OCI-LY3 (cell line): ENCODE measurements at regions not wholly inside any gene's neighbourhood (a gene's known extent, or its start where the extent isn't known, plus 50 kb on each side); places are given as distances from the start of the nearest gene placed in this dataset.
"Not testable (repeated sequence)": the region's sequence is repeated elsewhere in the genome, so short reads cannot be mapped to it uniquely, and the experiment has no call there.

ENCODE experiments used
- H2AFZ ChIP-seq: fragments of 200-600, 300-600 bp; shearing (Covaris generic); 2 replicates; pipeline ENCODE4 v1.6.0; 2014; ENCODE audit warnings: antibody characterized with exemption, low read depth, low read length
- H3K27ac ChIP-seq: fragments of 200-600, 300-600 bp; sonication (generic); 2 replicates; pipeline ENCODE4 v1.5.1; 2014; ENCODE audit warnings: mild to moderate bottlenecking, low read length, moderate library complexity, mixed read lengths
- H3K27me3 ChIP-seq: fragments of 200-600, 300-600 bp; sonication (generic); 2 replicates; pipeline ENCODE4 v1.6.1; 2014; ENCODE audit warnings: low read depth, low read length, mixed read lengths
- H3K36me3 ChIP-seq: fragments of 200-600, 300-600 bp; sonication (generic); replicated peaks from 2 replicates; pipeline ENCODE3; 2014; ENCODE audit warnings: low read depth, low read length, mixed read lengths
- H3K4me1 ChIP-seq: fragments of 300-600, 200-600 bp; sonication (generic); 2 replicates; pipeline ENCODE4 v1.6.1; 2014; ENCODE audit warnings: low read length, mixed read lengths
- H3K4me2 ChIP-seq: fragments of 200-600, 300-600 bp; sonication (generic); 2 replicates; pipeline ENCODE4 v1.6.1; 2014; ENCODE audit warnings: low read length, mixed read lengths
- H3K4me3 ChIP-seq: fragments of 300-600, 200-600 bp; sonication (generic); 2 replicates; pipeline ENCODE4 v1.5.1; 2014; ENCODE audit warnings: antibody characterized with exemption, mild to moderate bottlenecking, low read length, moderate library complexity
- H3K79me2 ChIP-seq: fragments of 300-600, 200-600 bp; shearing (Covaris generic); 2 replicates; pipeline ENCODE4 v1.6.1; 2014; ENCODE audit warnings: mild to moderate bottlenecking, low read length, mixed read lengths
- H3K9ac ChIP-seq: fragments of 300-600, 200-600 bp; shearing (Covaris generic); 2 replicates; pipeline ENCODE4 v1.6.0; 2014; ENCODE audit warnings: mild to moderate bottlenecking, low read length, moderate library complexity
- H3K9me3 ChIP-seq: fragments of 200-600, 300-600 bp; shearing (Covaris generic); 2 replicates; pipeline ENCODE4 v1.6.1; 2014; ENCODE audit warnings: low read length, mixed read lengths; ENCODE audit not compliant: insufficient read depth
- H4K20me1 ChIP-seq: fragments of 200-600, 300-600 bp; sonication (generic); 2 replicates; pipeline ENCODE4 v1.6.1; 2016; ENCODE audit warnings: low read length, mixed read lengths; ENCODE audit not compliant: insufficient read depth
- CTCF ChIP-seq: fragments of 200-600, 300-600 bp; sonication (generic); IDR thresholded peaks from 2 replicates; pipeline ENCODE4 v1.5.1; 2014; ENCODE audit warnings: antibody characterized with exemption, low read length, low read depth
- EZH2phosphoT487 ChIP-seq: fragments of 200-600 bp; shearing (Covaris generic); IDR thresholded peaks from 2 replicates; pipeline ENCODE4 v1.6.1; 2018; ENCODE audit warnings: antibody characterized with exemption, mixed run types, low read depth

- Histone ChIP-seq H3K9ac (no peak overlapping the region), H3K4me3 (no peak overlapping the region), H3K36me3 (no peaks in the 10 kb centered on the region), H2AFZ (no peak overlapping the region), H3K4me1 (peaks cover 7% of the 10 kb centered on the region; the same call in 1 of the 2 replicates), H4K20me1 (no peaks in the 10 kb centered on the region), H3K9me3 (no peaks in the 10 kb centered on the region), H3K4me2 (no peak overlapping the region), H3K27ac (no peak overlapping the region), H3K79me2 (no peaks in the 10 kb centered on the region), H3K27me3 (peaks cover 39% of the 10 kb centered on the region)
- TF ChIP-seq CTCF = no peak
- TF ChIP-seq EZH2phosphoT487 = no peak
Observed at GRCh38 chr15:69561071-69561784, 108.6 kb downstream of the RPLP1 start.

GRCh38 chr15:69562116-69562515 is 109.5 kb downstream of the RPLP1 start:
- H3K79me2 ChIP-seq = no peaks in the 10 kb centered on the region
- peaks cover 39% of the 10 kb centered on the region for H3K27me3 ChIP-seq
- no peak overlapping the region for H3K4me2 ChIP-seq
- peaks cover 7% of the 10 kb centered on the region; the same call in 1 of the 2 replicates for H3K4me1 ChIP-seq
- H3K36me3 ChIP-seq = no peaks in the 10 kb centered on the region
- no peak overlapping the region for H3K9ac ChIP-seq
- TF ChIP-seq CTCF (no peak), EZH2phosphoT487 (no peak)
- no peaks in the 10 kb centered on the region for H4K20me1 ChIP-seq
- H3K9me3 ChIP-seq = no peaks in the 10 kb centered on the region
- H3K4me3 ChIP-seq = no peak overlapping the region
- H3K27ac ChIP-seq = no peak overlapping the region
- no peak overlapping the region for H2AFZ ChIP-seq

GRCh38 chr15:69562564-69562963 is 109.9 kb downstream of the RPLP1 start:
- no peak overlapping the region for H3K27ac ChIP-seq
- H2AFZ ChIP-seq = no peak overlapping the region
- H3K4me3 ChIP-seq = no peak overlapping the region
- H3K9ac ChIP-seq = no peak overlapping the region
- no peaks in the 10 kb centered on the region for H3K36me3 ChIP-seq
- no peaks in the 10 kb centered on the region for H3K9me3 ChIP-seq
- no peaks in the 10 kb centered on the region for H3K79me2 ChIP-seq
- no peak overlapping the region for H3K4me2 ChIP-seq
- peaks cover 39% of the 10 kb centered on the region for H3K27me3 ChIP-seq
- TF ChIP-seq EZH2phosphoT487 (no peak), CTCF (no peak)
- no peaks in the 10 kb centered on the region for H4K20me1 ChIP-seq
- H3K4me1 ChIP-seq = peaks cover 7% of the 10 kb centered on the region; the same call in 1 of the 2 replicates

- TF ChIP-seq EZH2phosphoT487 = no peak
- TF ChIP-seq CTCF = no peak
- Histone ChIP-seq H2AFZ (no peak overlapping the region), H3K27ac (no peak overlapping the region), H3K4me3 (no peak overlapping the region), H4K20me1 (no peaks in the 10 kb centered on the region), H3K9me3 (no peaks in the 10 kb centered on the region), H3K9ac (no peak overlapping the region), H3K4me2 (no peak overlapping the region), H3K27me3 (peaks cover 29% of the 10 kb centered on the region), H3K36me3 (no peaks in the 10 kb centered on the region), H3K79me2 (no peaks in the 10 kb centered on the region), H3K4me1 (peaks cover 9% of the 10 kb centered on the region)
Observed at GRCh38 chr15:69565066-69565655, 112.5 kb downstream of the RPLP1 start.

DNA sequence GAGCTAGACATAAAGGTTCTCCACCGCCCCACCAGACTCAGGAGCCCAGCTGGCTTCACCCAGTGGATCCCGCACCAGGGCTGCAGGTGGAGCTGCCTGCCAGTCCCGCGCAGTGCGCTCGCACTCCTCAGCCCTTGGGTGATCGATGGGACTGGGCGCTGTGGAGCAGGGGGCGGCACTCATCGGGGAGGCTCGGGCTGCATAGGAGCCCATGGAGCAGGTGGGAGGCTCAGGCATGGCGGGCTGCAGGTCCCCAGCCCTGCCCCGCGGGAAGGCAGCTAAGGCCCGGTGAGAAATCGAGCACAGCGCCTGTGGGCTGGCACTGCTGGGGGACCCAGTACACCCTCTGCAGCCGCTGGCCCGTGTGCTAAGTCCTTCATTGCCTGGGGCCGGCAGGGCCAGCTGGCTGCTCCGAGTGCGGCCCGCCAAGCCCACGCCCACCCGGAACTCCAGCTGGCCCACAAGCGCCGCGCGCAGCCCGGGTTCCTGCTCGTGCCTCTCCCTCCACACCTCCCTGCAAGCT is 114.7 kb downstream of the RPLP1 start:
- H2AFZ ChIP-seq, H3K9ac ChIP-seq, H3K36me3 ChIP-seq, H4K20me1 ChIP-seq, H3K79me2 ChIP-seq, H3K9me3 ChIP-seq, H3K4me3 ChIP-seq, H3K4me2 ChIP-seq, H3K4me1 ChIP-seq, H3K27ac ChIP-seq: not testable (repeated sequence)
- peaks cover 17% of the 10 kb centered on the region; the same call in 1 of the 2 replicates for H3K27me3 ChIP-seq
